ENCODE measurements at regions not wholly inside any gene's neighbourhood (a gene's known extent, or its start where the extent isn't known, plus 50 kb on each side); places are given as distances from the start of the nearest gene placed in this dataset.

DNA sequence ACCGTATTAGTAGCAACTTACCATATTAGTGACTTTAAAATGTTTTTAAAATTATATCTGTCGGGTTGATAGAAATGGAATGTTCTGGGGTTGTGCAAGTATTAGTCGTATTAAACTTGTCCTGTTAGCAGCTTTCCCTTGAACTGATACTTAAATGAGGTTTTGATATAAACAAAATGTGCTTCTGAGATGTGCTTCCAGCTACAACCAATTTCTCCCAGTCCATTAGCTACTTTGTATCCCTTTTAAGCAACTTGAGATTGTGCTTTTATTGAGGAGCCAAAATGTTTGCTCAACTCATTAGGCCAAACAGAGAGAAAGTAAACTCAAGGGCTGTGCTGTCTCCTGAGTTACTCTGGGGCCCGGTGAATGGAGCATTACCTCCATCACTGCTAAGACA, 255.0 kb upstream of the RBFOX1 start:
- no peaks in the 10 kb centered on the region for H3K9me3 ChIP-seq (ENCODE audit: low read length)
- H3K36me3 ChIP-seq (ENCODE audit: insufficient read depth, low read length), result no peaks in the 10 kb centered on the region
- no peak overlapping the region for H2AFZ ChIP-seq (ENCODE audit: low read depth, low read length)
- H3K4me1 ChIP-seq (ENCODE audit: insufficient read depth, low read length), result no peaks in the 10 kb centered on the region
- H3K27me3 ChIP-seq (ENCODE audit: insufficient read depth, low read length), result no peaks in the 10 kb centered on the region
- H3K4me3 ChIP-seq (ENCODE audit: low read length), result no peak overlapping the region

DNA sequence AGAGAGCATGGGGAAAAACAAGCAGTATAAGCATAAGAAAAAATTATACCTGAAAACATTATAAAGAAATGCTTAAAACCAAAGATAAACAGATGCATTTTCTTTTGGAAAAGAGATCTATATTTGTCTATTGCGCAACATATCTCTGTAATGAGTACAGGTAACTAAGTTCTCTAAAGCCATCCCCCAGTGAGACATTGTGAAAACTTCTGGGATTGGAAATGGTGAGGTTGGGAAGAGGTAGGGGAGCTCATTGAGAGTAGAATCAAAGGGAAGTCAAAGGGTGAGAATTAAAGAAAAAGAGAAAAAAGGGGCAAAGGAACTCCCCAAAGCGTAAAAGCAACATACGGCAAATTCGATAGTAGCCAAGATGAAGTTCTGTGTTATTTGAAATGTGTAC, 257.9 kb upstream of the RBFOX1 start:
- no peaks in the 10 kb centered on the region for H3K36me3 ChIP-seq (ENCODE audit: insufficient read depth, low read length)
- no peaks in the 10 kb centered on the region for H3K27me3 ChIP-seq (ENCODE audit: insufficient read depth, low read length)
- no peak overlapping the region for H3K4me3 ChIP-seq (ENCODE audit: low read length)

DNA sequence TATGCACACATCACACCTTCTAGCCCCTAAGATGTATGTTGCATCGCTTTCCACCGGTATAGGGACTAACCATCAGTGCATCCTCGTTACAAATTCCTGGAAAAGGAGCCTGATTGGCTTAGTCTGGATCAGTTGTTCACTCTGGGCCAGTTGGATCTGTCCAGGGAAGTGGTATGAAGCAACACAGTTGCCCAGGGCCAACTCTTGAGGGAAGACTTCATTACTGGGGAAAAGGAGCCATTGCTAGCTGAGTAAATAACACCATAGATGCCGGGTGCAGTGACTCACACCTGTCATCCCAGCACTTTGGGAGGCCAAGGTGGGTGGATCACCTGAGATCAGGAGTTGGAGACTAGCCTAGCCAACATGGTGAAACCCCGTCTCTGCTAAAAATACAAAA, 275.2 kb upstream of the RBFOX1 start:
- Histone ChIP-seq H3K4me1 (ENCODE audit: insufficient read depth, low read length) (no peaks in the 10 kb centered on the region), H3K36me3 (ENCODE audit: insufficient read depth, low read length) (no peaks in the 10 kb centered on the region), H3K27me3 (ENCODE audit: insufficient read depth, low read length) (no peaks in the 10 kb centered on the region), H3K9me3 (ENCODE audit: low read length) (no peaks in the 10 kb centered on the region), H2AFZ (ENCODE audit: low read depth, low read length) (no peak overlapping the region), H3K4me3 (ENCODE audit: low read length) (no peak overlapping the region)

More for the DNA sequence above, 257.9 kb upstream of the RBFOX1 start:
- H2AFZ ChIP-seq (ENCODE audit: low read depth, low read length), result no peak overlapping the region
- no peaks in the 10 kb centered on the region for H3K4me1 ChIP-seq (ENCODE audit: insufficient read depth, low read length)
- H3K9me3 ChIP-seq (ENCODE audit: low read length), result no peaks in the 10 kb centered on the region

DNA sequence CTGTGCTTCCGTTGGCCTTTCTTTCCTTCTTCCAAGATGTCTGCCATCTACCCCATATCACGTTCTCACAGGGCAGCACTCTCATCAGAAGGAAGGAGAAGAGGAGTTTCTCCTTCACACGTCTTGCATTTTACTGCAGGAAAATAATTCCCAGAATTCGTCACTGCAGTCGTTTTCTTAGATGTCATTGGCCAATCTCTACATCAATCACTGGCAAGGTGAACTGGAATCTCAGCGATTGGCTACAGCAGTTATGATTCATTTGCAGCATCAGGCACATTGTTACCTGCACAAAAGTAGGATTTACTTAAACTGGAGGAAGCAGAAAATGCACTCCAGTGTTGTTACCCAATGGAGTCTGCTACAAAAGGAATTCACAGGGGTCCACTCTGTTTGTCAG, 277.2 kb upstream of the RBFOX1 start:
- H3K4me3 ChIP-seq (ENCODE audit: low read length), result no peak overlapping the region
- no peaks in the 10 kb centered on the region for H3K4me1 ChIP-seq (ENCODE audit: insufficient read depth, low read length)
- H3K36me3 ChIP-seq (ENCODE audit: insufficient read depth, low read length), result no peaks in the 10 kb centered on the region
- H2AFZ ChIP-seq (ENCODE audit: low read depth, low read length), result no peak overlapping the region
- no peaks in the 10 kb centered on the region for H3K27me3 ChIP-seq (ENCODE audit: insufficient read depth, low read length)
- no peaks in the 10 kb centered on the region for H3K9me3 ChIP-seq (ENCODE audit: low read length)

DNA sequence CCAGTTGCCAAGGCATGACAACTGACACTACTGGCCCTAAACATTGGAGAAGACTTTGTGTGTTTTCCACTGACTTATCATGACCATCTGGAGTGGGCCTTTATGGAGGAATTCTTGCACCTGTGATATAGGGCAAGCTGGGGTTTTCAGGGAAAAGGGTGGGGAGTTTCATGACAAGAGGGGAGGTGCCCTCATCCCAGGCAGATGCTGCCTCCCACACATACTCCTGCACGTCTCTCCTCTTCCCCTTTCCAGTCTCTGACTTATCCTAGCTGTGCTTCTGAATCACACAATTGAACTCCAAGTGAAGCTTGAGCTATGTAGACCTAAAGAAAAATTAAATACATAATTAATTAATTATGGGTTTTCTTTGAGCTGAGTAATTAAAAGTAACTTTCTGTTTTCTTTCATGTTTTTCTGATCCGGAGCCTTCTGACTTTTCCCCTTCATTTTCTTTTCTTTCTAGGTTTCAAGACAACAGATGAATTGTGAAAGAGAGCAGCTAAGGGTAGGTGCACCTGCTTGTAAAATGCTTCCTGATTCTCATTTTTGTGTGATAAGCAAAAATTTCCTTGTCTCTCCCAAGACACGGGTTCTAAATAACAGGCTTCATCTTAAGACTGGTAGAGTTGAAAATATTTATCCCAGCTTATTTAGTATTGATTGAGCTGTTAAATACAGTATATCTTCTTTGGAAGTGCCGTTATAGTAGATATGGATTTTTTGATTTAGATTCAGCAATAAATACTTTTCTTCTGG, 280.9 kb upstream of the RBFOX1 start:
- H3K27me3 ChIP-seq (ENCODE audit: insufficient read depth, low read length), result no peaks in the 10 kb centered on the region
- H3K4me3 ChIP-seq (ENCODE audit: low read length), result no peak overlapping the region

DNA sequence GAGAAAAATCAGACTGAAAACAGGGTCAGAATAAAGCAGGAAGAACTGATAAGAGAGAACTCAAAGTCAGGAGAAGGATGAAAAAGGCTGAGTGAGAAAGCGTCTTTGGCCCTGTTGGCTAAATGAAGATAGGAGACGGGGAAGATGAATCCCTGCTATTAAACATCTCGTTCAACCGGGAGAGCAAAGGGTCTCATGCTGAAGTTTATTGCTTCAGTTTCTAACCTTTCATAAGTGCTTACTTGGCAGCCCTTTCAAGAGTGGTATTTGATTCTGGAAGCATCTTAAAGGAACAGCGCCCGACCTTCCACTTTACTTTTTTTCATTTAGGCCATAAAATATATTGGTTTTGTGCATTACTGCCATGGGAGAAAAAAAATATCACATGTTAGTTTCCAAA, 288.3 kb upstream of the RBFOX1 start:
- H3K36me3 ChIP-seq (ENCODE audit: insufficient read depth, low read length), result no peaks in the 10 kb centered on the region

More for the DNA sequence above, 280.9 kb upstream of the RBFOX1 start:
- no peaks in the 10 kb centered on the region for H3K36me3 ChIP-seq (ENCODE audit: insufficient read depth, low read length)
- no peaks in the 10 kb centered on the region for H3K4me1 ChIP-seq (ENCODE audit: insufficient read depth, low read length)
- H3K9me3 ChIP-seq (ENCODE audit: low read length), result no peaks in the 10 kb centered on the region
- no peak overlapping the region for H2AFZ ChIP-seq (ENCODE audit: low read depth, low read length)

DNA sequence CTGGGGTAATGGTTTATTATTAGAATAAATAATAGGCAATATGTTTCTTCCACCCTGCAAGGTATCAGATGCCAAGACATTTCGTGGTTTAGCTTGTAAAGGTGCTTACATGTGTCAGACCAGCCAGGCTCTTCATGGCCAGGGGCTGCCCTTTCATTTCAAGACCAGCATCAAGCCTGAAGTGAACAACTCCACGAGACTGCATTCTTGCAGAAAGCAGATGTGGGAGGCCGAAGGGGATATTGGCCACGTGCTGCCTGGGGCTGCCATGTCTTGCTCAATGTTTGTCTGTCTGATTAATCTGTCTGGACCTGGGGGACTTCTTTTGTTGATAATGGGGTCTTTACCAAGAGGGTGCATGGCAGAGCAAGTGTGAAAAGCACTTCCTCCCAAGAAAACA, 294.2 kb upstream of the RBFOX1 start:
- Histone ChIP-seq H3K27me3 (ENCODE audit: insufficient read depth, low read length) (no peaks in the 10 kb centered on the region), H3K9me3 (ENCODE audit: low read length) (no peaks in the 10 kb centered on the region), H2AFZ (ENCODE audit: low read depth, low read length) (no peak overlapping the region), H3K4me3 (ENCODE audit: low read length) (no peak overlapping the region), H3K4me1 (ENCODE audit: insufficient read depth, low read length) (no peaks in the 10 kb centered on the region), H3K36me3 (ENCODE audit: insufficient read depth, low read length) (no peaks in the 10 kb centered on the region)

More for the DNA sequence above, 288.3 kb upstream of the RBFOX1 start:
- Histone ChIP-seq H3K4me3 (ENCODE audit: low read length) (no peak overlapping the region), H3K4me1 (ENCODE audit: insufficient read depth, low read length) (no peaks in the 10 kb centered on the region), H2AFZ (ENCODE audit: low read depth, low read length) (no peak overlapping the region), H3K27me3 (ENCODE audit: insufficient read depth, low read length) (no peaks in the 10 kb centered on the region), H3K9me3 (ENCODE audit: low read length) (no peaks in the 10 kb centered on the region)

DNA sequence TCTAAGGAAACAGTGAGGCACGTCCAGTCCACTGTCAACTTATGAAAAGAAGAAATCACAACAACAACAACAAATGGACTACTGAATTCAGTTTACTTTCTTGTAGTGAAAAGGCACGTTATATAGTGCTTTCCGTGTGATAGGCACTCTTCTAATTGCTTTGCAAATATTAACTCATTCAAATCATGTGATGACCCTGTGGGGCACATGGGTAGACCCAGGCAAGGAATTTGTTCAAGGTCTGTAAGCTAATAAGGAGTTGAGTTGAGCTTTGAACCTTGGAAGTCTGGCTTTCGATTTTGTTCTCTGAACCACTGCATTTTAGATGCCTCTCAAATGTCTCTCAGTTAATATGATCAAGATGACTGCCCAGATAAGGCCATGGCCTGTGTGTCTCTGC, 295.1 kb upstream of the RBFOX1 start:
- Histone ChIP-seq H3K27me3 (ENCODE audit: insufficient read depth, low read length) (no peaks in the 10 kb centered on the region), H2AFZ (ENCODE audit: low read depth, low read length) (no peak overlapping the region), H3K9me3 (ENCODE audit: low read length) (no peaks in the 10 kb centered on the region), H3K4me1 (ENCODE audit: insufficient read depth, low read length) (no peaks in the 10 kb centered on the region), H3K36me3 (ENCODE audit: insufficient read depth, low read length) (no peaks in the 10 kb centered on the region), H3K4me3 (ENCODE audit: low read length) (no peak overlapping the region)

DNA sequence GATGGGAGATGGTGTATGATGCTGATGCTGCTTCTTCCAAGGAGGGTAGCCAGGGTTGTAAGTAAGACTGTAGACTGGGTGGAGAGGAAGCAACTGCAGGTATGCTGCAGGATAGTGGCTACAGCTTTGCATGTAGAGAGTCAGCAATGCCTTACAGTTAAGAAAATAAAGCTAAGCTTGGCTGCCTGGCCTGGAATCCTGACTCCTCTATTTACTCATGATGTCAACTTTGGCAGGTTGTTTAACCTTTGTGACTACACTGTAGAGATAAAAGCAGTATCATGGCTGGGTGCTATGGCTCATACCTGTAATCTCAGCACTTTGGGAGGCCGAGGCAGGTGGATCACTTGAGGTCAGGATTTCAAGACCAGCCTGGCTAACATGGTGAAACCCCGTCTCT, 301.6 kb upstream of the RBFOX1 start:
- Histone ChIP-seq H3K36me3 (ENCODE audit: insufficient read depth, low read length) (no peaks in the 10 kb centered on the region), H3K27me3 (ENCODE audit: insufficient read depth, low read length) (no peaks in the 10 kb centered on the region), H3K4me3 (ENCODE audit: low read length) (no peak overlapping the region), H3K9me3 (ENCODE audit: low read length) (no peaks in the 10 kb centered on the region), H2AFZ (ENCODE audit: low read depth, low read length) (no peak overlapping the region), H3K4me1 (ENCODE audit: insufficient read depth, low read length) (no peaks in the 10 kb centered on the region)

DNA sequence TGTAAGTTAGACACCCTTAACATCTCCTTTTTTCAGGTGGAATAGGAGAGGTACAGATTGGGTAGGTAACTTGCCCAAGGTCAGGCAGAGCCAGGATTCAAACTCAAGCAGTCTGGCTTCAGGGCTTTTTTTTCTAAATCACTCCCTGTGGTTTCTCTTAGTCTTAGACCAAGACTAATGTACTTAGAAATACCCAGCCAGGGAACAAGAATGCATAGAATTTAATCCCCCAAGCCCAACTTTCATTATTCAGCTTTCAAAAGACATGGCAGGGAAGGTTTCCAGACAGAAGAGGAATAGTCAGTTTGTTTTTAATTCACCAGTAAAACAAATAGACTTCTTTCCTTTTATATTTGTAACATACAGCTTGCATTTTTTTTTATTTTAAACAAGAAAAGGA, 305.2 kb upstream of the RBFOX1 start:
- H3K36me3 ChIP-seq (ENCODE audit: insufficient read depth, low read length), result no peaks in the 10 kb centered on the region
- no peak overlapping the region for H2AFZ ChIP-seq (ENCODE audit: low read depth, low read length)
- no peaks in the 10 kb centered on the region for H3K9me3 ChIP-seq (ENCODE audit: low read length)
- no peak overlapping the region for H3K4me3 ChIP-seq (ENCODE audit: low read length)
- H3K27me3 ChIP-seq (ENCODE audit: insufficient read depth, low read length), result no peaks in the 10 kb centered on the region
- H3K4me1 ChIP-seq (ENCODE audit: insufficient read depth, low read length), result no peaks in the 10 kb centered on the region

DNA sequence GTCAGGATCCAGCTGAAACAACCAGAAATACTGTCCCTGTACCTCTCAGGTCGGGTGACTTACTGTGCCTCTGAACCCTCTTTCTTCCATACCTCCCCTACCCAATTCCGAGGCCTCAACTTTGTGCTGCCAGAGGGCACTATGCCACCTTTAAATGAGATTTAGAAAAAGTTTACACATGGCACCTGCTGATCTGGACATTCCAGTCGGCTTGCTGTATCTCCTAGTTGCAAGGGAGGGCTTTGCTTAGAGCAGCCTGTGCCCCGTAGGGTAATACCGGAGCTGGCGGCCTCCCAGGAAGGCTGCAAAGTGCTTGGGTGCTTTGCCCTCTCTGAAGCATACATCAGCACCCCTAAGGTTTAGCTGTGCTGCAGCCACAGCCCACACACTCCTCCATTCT, 306.0 kb upstream of the RBFOX1 start:
- Histone ChIP-seq H3K27me3 (ENCODE audit: insufficient read depth, low read length) (no peaks in the 10 kb centered on the region), H3K4me1 (ENCODE audit: insufficient read depth, low read length) (no peaks in the 10 kb centered on the region), H3K4me3 (ENCODE audit: low read length) (no peak overlapping the region), H3K9me3 (ENCODE audit: low read length) (no peaks in the 10 kb centered on the region), H3K36me3 (ENCODE audit: insufficient read depth, low read length) (no peaks in the 10 kb centered on the region), H2AFZ (ENCODE audit: low read depth, low read length) (no peak overlapping the region)

DNA sequence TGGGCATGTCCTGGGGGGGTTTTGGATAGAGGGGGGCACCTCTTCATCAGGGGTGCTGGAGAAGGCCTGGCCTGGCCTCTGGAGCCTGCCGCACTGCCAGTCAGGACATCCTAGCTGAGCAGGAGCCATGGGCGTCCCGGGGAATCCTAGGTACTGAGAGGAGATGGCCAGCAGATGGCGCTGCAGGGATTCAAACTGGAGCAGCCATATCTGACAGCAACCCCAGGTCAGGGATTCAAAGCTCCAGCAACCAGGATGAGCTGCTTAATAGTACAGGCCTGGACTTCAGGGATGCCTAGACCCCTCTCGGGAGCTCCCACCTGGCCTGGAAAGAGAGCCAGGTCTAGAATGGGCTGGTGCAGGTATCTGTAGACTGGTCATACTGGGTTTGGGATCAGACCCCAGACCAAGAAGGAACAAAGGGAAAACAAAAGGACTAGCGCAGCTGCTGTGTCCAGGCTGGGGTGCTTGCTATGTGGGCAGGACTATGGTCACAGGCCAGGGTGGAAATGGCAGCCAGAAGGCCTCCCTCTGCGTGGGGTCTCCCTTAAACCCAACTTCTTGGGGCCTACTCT, 306.9 kb upstream of the RBFOX1 start:
- H3K36me3 ChIP-seq (ENCODE audit: insufficient read depth, low read length), result no peaks in the 10 kb centered on the region
- no peaks in the 10 kb centered on the region for H3K27me3 ChIP-seq (ENCODE audit: insufficient read depth, low read length)
- no peaks in the 10 kb centered on the region for H3K4me1 ChIP-seq (ENCODE audit: insufficient read depth, low read length)
- no peak overlapping the region for H3K4me3 ChIP-seq (ENCODE audit: low read length)
- H2AFZ ChIP-seq (ENCODE audit: low read depth, low read length), result no peak overlapping the region
- no peaks in the 10 kb centered on the region for H3K9me3 ChIP-seq (ENCODE audit: low read length)

DNA sequence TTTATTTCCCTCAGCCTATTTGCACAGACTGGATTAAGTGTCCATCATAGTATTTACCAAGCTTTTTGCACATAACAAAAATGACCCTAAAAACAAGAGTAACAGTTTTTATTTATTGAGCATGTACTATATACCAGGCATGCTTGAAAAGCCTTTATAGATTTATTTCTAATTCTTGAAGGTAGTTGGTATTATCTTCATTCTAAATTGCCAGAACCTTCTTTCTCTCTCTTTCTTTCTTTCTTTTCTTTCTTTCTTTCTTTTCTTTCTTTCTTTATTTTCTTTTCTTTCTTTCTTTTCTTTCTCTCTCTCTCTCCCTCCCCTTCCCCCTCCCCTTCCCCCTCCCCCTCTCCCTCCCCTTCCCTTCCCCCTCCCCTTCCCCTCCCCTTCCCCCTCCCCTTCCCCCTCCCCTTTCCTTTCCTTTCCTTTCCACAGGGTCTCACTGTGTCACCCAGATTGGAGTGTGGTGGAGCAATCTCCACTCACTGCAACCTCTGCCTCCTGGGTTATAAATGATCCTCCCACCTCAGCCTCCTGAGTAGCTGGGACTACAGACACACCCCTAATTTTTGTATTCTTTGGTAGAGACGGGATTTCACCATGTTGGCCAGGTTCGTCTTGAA, 310.9 kb upstream of the RBFOX1 start:
- H3K4me1 ChIP-seq (ENCODE audit: insufficient read depth, low read length), result no peaks in the 10 kb centered on the region
- H3K4me3 ChIP-seq (ENCODE audit: low read length), result no peak overlapping the region
- no peaks in the 10 kb centered on the region for H3K9me3 ChIP-seq (ENCODE audit: low read length)
- no peaks in the 10 kb centered on the region for H3K27me3 ChIP-seq (ENCODE audit: insufficient read depth, low read length)
- H2AFZ ChIP-seq (ENCODE audit: low read depth, low read length), result no peak overlapping the region
- no peaks in the 10 kb centered on the region for H3K36me3 ChIP-seq (ENCODE audit: insufficient read depth, low read length)

Measured in neuron (in vitro differentiated cells).